Muscle layer of colon (tissue), 2 donors: ENCODE measurements at regions not wholly inside any gene's neighbourhood (a gene's known extent, or its start where the extent isn't known, plus 50 kb on each side); places are given as distances from the start of the nearest gene placed in this dataset.
A peak's percentile ranks its signal among the peaks of the same experiment; 100 is the strongest.
"Not testable (repeated sequence)": the region's sequence is repeated elsewhere in the genome, so short reads cannot be mapped to it uniquely, and the experiment has no call there.

ENCODE experiments used
- H3K27ac ChIP-seq: one replicate; pipeline ENCODE4 v1.7.0; 2013; ENCODE audit warnings: low read depth, mild to moderate bottlenecking, low read length, moderate library complexity
- H3K27me3 ChIP-seq, 2 donors: one replicate each; pipeline ENCODE4 v1.7.0; 2013; ENCODE audit warnings: low read length in 2 of 2, mild to moderate bottlenecking in 2 of 2; ENCODE audit not compliant: insufficient read depth in 2 of 2, control insufficient read depth in 1 of 2
- H3K36me3 ChIP-seq: one replicate; pipeline ENCODE4 v1.7.0; 2013; ENCODE audit warnings: mild to moderate bottlenecking, low read length; ENCODE audit not compliant: insufficient read depth
- H3K4me1 ChIP-seq: one replicate; pipeline ENCODE4 v1.7.0; 2013; ENCODE audit warnings: mild to moderate bottlenecking, low read length; ENCODE audit not compliant: insufficient read depth
- H3K4me3 ChIP-seq, 2 donors: one replicate each; pipeline ENCODE4 v1.7.0; 2013; ENCODE audit warnings: low read length in 2 of 2, low read depth in 1 of 2, mild to moderate bottlenecking in 1 of 2, moderate library complexity in 1 of 2
- H3K9ac ChIP-seq: one replicate; pipeline ENCODE4 v1.7.0; 2013; ENCODE audit warnings: low read length
- H3K9me3 ChIP-seq: one replicate; pipeline ENCODE4 v1.7.0; 2013; ENCODE audit warnings: mild to moderate bottlenecking, low read length
- donor health status: abdominal sarcoma.
- donor health status: Adenocarcinoma of cecum.

DNA sequence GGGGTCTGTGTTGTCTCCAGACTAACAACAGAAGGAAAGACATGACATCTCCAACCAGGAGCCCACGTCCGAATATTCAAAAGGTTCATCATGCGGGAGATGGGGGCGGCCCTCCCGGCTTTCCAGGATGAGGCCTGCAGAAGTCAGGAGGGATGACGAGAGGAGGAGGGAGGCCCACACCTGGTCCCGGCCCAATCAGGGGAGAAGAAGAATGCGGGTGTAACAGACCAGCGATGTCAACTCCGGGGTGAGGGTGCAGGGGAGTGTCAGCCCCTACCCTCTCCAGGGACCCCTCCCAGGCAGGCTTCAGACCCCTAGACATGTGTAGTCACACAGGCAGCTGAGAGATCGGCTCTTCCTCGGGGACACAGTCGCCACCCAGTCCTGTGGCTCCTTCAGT lies 275.3 kb upstream of the ZNF507 start:
- H3K9me3 ChIP-seq: no peaks in the 10 kb centered on the region
- no peaks in the 10 kb centered on the region for H3K36me3 ChIP-seq
- no peak overlapping the region for H3K4me3 ChIP-seq
- H3K27me3 ChIP-seq: no peaks in the 10 kb centered on the region
- no peak overlapping the region for H3K27ac ChIP-seq
- H3K9ac ChIP-seq: no peak overlapping the region
- H3K4me1 ChIP-seq: no peaks in the 10 kb centered on the region

DNA sequence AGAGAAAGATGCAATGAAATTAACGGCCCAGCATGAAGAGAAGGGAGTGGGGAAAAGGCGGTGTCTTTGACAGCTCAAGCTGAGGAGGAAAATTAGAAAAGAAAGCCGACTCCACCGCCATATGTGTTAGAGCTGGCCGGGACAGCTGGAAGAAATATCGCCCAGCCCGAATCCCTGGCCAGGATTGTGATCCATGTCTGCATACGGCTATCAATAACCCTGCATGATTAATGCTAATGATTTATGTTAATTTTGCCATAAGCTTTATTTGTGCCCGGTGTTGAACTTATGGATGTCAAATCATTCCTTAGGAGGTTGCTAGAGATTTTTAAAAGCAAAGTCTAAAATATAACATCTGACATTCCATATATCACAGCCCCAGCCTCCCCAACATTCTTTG lies 263.4 kb upstream of the ZNF507 start:
- Histone ChIP-seq H3K36me3 (no peaks in the 10 kb centered on the region), H3K9me3 (no peaks in the 10 kb centered on the region)

DNA sequence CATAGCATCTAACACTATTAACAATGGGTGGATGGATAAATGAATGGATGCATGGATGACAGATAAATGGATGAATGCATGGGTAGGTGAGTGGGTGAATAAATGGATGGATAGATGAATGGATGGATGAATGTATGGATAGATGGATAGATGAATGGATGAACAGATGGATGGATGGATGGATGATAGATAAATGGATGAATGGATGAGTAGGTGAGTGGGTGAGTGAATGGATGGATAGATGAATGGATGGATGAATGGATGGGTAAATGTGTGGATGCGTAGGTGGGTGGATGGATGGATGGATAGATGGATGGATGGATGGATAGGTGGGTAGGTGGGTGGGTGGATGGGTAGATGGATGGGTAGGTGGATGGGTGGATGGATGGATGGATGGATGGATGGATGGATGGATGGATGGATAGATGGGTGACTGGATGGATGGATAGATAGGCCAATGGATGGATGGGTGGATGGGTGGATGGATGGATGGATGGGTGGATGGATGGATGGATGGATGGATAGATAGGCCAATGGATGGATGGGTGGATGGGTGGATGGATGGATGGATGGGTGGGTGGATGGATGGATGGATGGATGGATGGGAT lies 260.6 kb upstream of the ZNF507 start:
- not testable (repeated sequence) for H3K27ac ChIP-seq, H3K27me3 ChIP-seq, H3K4me3 ChIP-seq, H3K9ac ChIP-seq, H3K36me3 ChIP-seq, H3K4me1 ChIP-seq, H3K9me3 ChIP-seq

More for the DNA sequence above, 263.4 kb upstream of the ZNF507 start:
- H3K9ac ChIP-seq: no peak overlapping the region
- no peak overlapping the region for H3K4me3 ChIP-seq
- H3K4me1 ChIP-seq: no peaks in the 10 kb centered on the region
- no peak overlapping the region for H3K27ac ChIP-seq
- H3K27me3 ChIP-seq: no peaks in the 10 kb centered on the region

DNA sequence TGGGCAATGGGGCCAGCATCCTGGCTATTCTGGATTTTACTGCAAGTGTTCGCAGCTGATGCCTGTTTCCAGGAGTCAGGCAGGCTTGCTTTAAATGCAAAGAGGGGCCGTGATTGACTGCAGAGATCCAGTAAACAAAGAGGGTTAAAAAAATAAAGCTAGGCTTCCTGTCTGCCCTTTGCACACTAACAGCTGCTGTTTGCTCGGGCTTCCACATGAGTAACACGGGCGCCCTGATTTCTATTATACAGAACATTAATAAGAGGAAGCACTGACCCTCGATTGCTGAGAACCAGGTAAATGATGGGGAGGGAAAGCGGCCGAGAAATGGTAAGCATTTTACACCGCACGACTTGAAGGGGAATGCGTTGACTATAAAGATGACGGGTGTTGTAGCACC lies 254.2 kb upstream of the ZNF507 start:
- peaks cover 13% of the 10 kb centered on the region for H3K4me1 ChIP-seq
- no peaks in the 10 kb centered on the region for H3K27me3 ChIP-seq
- H3K36me3 ChIP-seq: no peaks in the 10 kb centered on the region
- no peaks in the 10 kb centered on the region for H3K9me3 ChIP-seq
- H3K27ac ChIP-seq: no peak overlapping the region
- peak overlapping the region in 1 of 2 donors; percentile 3 for H3K4me3 ChIP-seq
- H3K9ac ChIP-seq: no peak overlapping the region

DNA sequence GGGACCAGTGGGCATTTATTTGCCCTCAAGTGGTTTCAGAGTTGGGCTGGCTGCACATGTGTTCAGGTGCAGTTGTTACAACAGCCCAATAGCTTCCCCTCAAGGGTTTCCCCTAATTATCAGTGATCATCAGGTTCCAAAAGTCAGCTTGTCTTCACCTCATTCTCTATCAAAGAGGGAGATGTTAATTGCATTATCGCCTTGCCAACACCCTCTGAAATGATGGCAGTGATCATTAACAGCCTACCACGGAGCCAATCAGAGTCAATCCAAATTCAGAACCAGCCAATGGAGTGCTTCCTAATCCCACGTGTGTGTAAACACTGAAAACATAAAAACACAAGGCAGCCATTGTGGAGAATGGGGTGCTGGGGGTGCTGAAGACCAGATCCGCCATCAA lies 248.4 kb upstream of the ZNF507 start:
- H3K9me3 ChIP-seq: no peaks in the 10 kb centered on the region
- H3K4me1 ChIP-seq: no peaks in the 10 kb centered on the region
- H3K27ac ChIP-seq: no peak overlapping the region
- H3K27me3 ChIP-seq: no peaks in the 10 kb centered on the region
- H3K36me3 ChIP-seq: no peaks in the 10 kb centered on the region
- no peak overlapping the region for H3K9ac ChIP-seq
- no peak overlapping the region for H3K4me3 ChIP-seq

DNA sequence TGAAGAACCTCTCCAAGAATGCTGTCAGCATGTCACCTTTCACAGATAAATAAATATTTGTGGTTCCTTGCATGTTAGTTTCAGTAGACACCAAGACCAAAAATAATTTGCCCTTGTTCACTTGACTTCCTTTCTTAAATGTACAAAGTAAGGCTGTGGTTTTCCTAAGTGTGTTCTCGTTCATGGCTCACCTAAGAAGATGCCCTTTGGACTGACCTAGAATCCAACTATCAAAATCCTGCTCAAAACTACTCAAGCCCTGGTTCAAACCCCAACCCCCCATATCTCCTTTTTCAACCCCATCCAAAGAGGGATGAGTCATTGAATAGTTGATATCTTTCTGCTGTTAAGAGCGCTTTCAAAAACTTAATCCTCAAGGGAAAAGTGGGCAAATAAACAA lies 247.8 kb upstream of the ZNF507 start:
- H3K4me1 ChIP-seq: no peaks in the 10 kb centered on the region
- H3K27me3 ChIP-seq: no peaks in the 10 kb centered on the region
- no peak overlapping the region for H3K9ac ChIP-seq
- no peak overlapping the region for H3K27ac ChIP-seq
- no peak overlapping the region for H3K4me3 ChIP-seq
- H3K36me3 ChIP-seq: no peaks in the 10 kb centered on the region
- no peaks in the 10 kb centered on the region for H3K9me3 ChIP-seq

DNA sequence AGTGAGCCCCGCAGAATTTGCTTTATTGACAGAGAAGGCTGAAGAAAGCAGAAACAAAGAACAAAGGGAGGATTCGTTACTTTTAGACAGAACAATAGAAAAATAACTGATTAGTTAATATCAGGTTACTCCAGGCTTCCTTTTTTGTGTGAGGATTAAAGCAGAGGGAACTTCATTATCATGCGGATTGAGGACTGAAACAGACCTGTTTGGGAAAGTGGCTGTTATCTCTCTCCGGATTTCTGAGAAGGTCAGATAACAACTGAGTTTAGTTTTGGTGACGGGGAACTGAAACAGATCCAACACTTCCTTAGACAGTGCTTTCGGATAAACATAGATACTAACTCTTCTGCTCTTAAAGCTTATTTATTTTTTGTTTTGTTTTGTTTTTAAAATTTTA lies 246.4 kb upstream of the ZNF507 start:
- no peaks in the 10 kb centered on the region for H3K36me3 ChIP-seq
- no peak overlapping the region for H3K4me3 ChIP-seq
- peaks cover under 1% of the 10 kb centered on the region for H3K4me1 ChIP-seq
- H3K9ac ChIP-seq: no peak overlapping the region
- H3K9me3 ChIP-seq: no peaks in the 10 kb centered on the region
- H3K27me3 ChIP-seq: no peaks in the 10 kb centered on the region
- no peak overlapping the region for H3K27ac ChIP-seq

DNA sequence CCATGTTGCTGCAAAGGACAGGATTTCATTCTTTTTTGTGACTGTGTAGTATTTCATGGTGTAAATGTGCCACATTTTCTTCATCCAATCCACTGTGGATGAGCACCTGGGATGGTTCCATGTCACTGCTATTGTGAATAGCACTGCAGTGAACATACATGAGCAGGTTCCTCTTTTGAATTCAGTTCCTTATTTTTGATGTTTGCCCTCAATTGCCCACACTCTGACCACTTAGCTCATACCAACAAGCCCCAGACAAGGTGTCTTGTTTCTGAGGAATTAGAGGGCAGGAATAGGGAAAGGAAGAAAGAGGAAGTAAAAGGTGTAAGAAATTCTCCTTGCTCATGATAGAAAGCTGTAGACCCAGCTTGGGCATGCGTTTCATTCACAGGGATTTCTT lies 244.2 kb upstream of the ZNF507 start:
- peaks cover 5% of the 10 kb centered on the region for H3K4me1 ChIP-seq
- no peaks in the 10 kb centered on the region for H3K27me3 ChIP-seq
- no peak overlapping the region for H3K27ac ChIP-seq
- H3K4me3 ChIP-seq: no peak overlapping the region
- no peaks in the 10 kb centered on the region for H3K36me3 ChIP-seq
- no peak overlapping the region for H3K9ac ChIP-seq
- H3K9me3 ChIP-seq: no peaks in the 10 kb centered on the region

DNA sequence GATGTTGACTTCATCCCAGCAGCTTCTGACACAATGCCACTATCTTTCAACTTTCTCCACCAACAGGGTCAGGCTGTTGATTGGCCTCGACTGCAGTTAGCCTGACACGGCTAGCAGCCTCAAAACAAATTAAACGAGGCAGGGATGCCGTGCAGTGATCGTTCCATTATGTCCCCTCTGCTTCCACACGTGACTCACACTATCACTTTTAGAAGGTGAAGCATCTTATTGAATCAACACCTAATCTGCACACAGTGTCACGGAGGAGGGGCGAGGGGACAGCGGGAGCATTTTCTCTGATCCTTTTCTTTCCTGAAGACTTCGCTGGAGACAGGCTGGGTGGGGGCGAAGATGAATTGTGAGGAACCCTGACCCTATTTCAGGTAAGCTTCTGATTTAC lies 241.9 kb upstream of the ZNF507 start:
- Histone ChIP-seq H3K4me3 (no peak overlapping the region), H3K9me3 (no peaks in the 10 kb centered on the region), H3K36me3 (no peaks in the 10 kb centered on the region), H3K27ac (no peak overlapping the region), H3K4me1 (peaks cover 5% of the 10 kb centered on the region), H3K27me3 (no peaks in the 10 kb centered on the region), H3K9ac (no peak overlapping the region)

DNA sequence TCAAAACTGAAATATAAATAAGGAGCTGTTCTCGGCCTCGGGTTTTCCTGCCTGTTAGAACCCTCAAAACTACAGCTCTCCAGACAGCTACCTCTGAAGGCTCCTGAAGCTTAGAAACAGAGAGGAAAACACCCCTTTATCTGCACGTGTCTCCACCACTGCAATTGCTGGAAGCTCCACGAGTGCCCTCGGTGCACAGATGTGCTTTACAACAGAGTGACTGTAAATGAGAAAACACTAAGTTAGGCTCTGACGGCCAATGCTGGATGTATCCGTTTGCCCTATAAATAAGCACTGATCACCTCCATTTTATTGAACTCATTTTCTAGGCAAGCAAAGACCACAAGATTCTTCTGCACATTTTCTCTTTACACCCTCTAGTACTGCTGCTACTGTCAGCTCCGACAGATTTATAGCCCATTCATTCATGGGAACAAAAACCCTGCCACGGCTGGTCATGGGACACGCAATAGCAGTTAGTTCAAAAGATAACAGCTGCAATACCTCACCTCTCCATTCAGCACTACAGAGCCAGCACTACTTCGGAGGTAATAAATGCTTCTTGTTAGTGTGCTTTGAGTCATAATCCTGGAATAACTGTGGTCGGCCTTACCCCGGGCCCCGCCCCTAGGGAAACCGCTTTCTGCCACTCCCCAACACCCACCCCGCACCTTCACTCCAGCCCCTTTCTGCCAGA lies 241.1 kb upstream of the ZNF507 start:
- H3K4me1 ChIP-seq: peaks cover 5% of the 10 kb centered on the region
- no peaks in the 10 kb centered on the region for H3K9me3 ChIP-seq
- H3K27ac ChIP-seq: no peak overlapping the region
- H3K36me3 ChIP-seq: no peaks in the 10 kb centered on the region
- H3K9ac ChIP-seq: no peak overlapping the region
- no peak overlapping the region for H3K4me3 ChIP-seq
- no peaks in the 10 kb centered on the region for H3K27me3 ChIP-seq

DNA sequence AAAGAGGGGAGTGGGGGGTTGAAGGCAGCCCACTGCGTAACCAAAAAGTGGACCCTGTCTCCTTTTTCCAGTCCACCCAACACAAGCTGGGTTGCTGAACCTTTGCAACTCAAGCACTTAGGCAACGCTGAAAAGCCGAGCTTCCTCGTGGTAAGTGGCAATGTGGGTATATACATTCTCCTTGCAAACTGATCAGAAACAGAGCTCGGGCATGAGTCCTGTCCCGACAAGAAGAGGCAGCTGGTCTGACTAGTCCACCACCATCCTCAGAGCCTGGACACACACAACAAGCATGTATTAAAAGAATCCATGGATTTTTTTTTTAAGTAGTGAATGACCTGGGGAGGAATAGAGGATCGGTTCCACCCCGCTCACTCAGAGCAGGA lies 240.6 kb upstream of the ZNF507 start:
- Histone ChIP-seq H3K4me1 (peaks cover 5% of the 10 kb centered on the region), H3K9me3 (no peaks in the 10 kb centered on the region), H3K4me3 (no peak overlapping the region), H3K27ac (no peak overlapping the region), H3K9ac (no peak overlapping the region), H3K27me3 (no peaks in the 10 kb centered on the region), H3K36me3 (no peaks in the 10 kb centered on the region)
